ENCODE measurements at regions not wholly inside any gene's neighbourhood (a gene's known extent, or its start where the extent isn't known, plus 50 kb on each side); places are given as distances from the start of the nearest gene placed in this dataset.

GRCh38 chr2:142791335-142791734 is 86.1 kb upstream of the KYNU start:
- DNase-seq (ENCODE audit: low spot score): no peak
- TF ChIP-seq CTCF (IDR thresholded peaks at IDR 0.05; ENCODE audit: extremely low read depth, insufficient read depth, missing control alignments): no peak
- in situ Hi-C loops (cut with MboI; ENCODE audit: low pct_unique_long_range_greater_than_20kb, low sequenced_read_pairs, unreplicated experiment): no loop called here

GRCh38 chr2:142786918-142787702 is 90.4 kb upstream of the KYNU start:
- TF ChIP-seq CTCF (IDR thresholded peaks at IDR 0.05; ENCODE audit: extremely low read depth, insufficient read depth, missing control alignments): no peak
- in situ Hi-C loops (cut with MboI; ENCODE audit: low pct_unique_long_range_greater_than_20kb, low sequenced_read_pairs, unreplicated experiment): no loop called here
- DNase-seq (ENCODE audit: low spot score): no peak

- in situ Hi-C loops (cut with MboI; ENCODE audit: low pct_unique_long_range_greater_than_20kb, low sequenced_read_pairs, unreplicated experiment): no loop called here
- DNase-seq (ENCODE audit: low spot score): no peak
- TF ChIP-seq CTCF (IDR thresholded peaks at IDR 0.05; ENCODE audit: extremely low read depth, insufficient read depth, missing control alignments): no peak
Measured at GRCh38 chr2:142782942-142783443, 94.5 kb upstream of the KYNU start.

DNA sequence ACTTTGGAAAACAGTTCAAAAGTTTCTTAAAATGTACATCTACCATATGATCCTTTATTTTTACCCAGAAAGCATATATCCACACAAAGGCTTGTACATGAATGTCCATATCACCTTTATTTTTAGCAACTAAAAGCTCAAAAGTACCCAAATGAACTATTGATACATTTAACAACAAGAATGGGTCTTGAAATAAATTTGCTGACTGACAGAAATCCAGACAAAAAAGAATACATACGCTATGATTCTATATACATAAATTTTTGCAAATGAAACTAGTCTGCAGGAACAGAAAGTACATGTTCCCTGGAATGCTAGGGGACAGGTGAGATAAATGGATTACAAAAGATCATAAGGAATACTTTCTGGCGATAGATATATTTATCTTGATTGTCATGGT is 96.3 kb upstream of the KYNU start:
- TF ChIP-seq CTCF (IDR thresholded peaks at IDR 0.05; ENCODE audit: extremely low read depth, insufficient read depth, missing control alignments): no peak
- in situ Hi-C loops (cut with MboI; ENCODE audit: low pct_unique_long_range_greater_than_20kb, low sequenced_read_pairs, unreplicated experiment): no loop called here
- no peak for DNase-seq (ENCODE audit: low spot score)

- in situ Hi-C loops (cut with MboI; ENCODE audit: low pct_unique_long_range_greater_than_20kb, low sequenced_read_pairs, unreplicated experiment): no loop called here
- TF ChIP-seq CTCF (IDR thresholded peaks at IDR 0.05; ENCODE audit: extremely low read depth, insufficient read depth, missing control alignments): no peak
- no peak for DNase-seq (ENCODE audit: low spot score)
Measured at GRCh38 chr2:142778289-142778688, 99.2 kb upstream of the KYNU start.

- no peak for DNase-seq (ENCODE audit: low spot score)
- TF ChIP-seq CTCF (IDR thresholded peaks at IDR 0.05; ENCODE audit: extremely low read depth, insufficient read depth, missing control alignments): no peak
- in situ Hi-C loops (cut with MboI; ENCODE audit: low pct_unique_long_range_greater_than_20kb, low sequenced_read_pairs, unreplicated experiment): no loop called here
Measured at GRCh38 chr2:142777742-142778141, 99.7 kb upstream of the KYNU start.
